ENCODE measurements at regions not wholly inside any gene's neighbourhood (a gene's known extent, or its start where the extent isn't known, plus 50 kb on each side); places are given as distances from the start of the nearest gene placed in this dataset.
"Not testable (repeated sequence)": the region's sequence is repeated elsewhere in the genome, so short reads cannot be mapped to it uniquely, and the experiment has no call there.

GRCh38 chrX:1767026-1767425, 152.2 kb downstream of the ASMT start:
- DNase-seq (ENCODE audit: low read depth in 2 of 3, low spot score in 1 of 3), result no peak

DNA sequence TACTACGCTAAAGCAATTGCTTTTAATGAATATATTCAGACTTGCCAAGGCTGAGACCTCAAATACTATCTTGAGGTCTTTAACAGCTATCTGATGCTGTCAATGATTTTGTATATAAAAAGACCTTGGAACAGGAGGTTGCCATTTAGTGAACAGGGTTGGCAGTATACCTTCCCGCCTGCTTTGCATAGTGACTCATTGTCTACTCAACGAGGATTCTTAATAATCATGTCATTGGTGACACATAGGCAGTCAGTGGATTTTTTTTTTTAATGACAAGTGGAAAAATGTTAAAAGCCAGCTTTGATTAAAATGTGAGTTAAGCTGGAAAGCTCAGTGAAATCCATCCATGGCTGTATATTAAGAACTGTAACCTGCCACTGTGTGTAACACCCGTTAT, 164.0 kb downstream of the ASMT start:
- DNase-seq (ENCODE audit: low read depth in 2 of 3, low spot score in 1 of 3), result no peak

GRCh38 chrX:1779626-1780025, 164.8 kb downstream of the ASMT start:
- no peak for DNase-seq (ENCODE audit: low read depth in 2 of 3, low spot score in 1 of 3)

DNA sequence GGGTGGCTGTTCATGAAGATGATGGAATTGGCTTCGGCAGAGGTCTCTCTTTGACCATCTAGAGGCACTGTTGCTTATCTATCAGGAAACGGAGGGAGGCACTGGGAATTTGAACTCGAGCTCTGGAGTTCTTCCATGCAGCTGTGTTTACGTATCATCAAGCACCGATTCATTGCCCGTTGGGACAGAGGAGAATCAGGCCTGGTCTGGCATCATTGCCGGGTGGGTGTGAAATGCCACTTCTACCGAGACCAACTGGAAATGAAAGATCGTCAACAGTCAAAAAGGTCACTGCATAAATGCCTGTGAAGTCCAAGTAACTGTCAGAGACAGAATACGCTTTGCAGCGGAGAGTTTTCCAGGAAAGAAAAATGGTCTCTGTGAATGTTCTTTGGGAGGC, 166.9 kb downstream of the ASMT start:
- DNase-seq (ENCODE audit: low read depth in 2 of 3, low spot score in 1 of 3), result no peak

DNA sequence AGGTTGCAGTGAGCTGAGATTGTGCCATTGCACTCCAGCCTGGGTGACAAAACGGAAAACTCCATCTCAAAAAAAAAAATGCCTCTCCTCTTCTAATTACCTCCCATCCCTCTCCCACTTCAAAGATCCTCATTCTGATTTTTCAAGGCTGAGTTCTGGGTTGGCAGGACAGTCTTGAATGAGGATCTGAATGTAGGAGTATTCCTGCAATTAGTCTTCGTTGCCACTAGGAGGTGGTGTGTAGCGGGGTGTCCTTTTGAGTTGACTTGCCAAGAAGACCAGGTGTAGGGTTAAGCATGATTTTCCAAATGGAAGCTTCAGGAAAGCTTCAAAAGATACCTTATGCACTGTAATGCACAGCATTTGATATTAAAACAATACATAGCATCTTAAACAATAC, 169.9 kb downstream of the ASMT start:
- DNase-seq (ENCODE audit: low read depth in 2 of 3, low spot score in 1 of 3), result no peak

GRCh38 chrX:1788300-1788911, 173.5 kb downstream of the ASMT start:
- no peak for DNase-seq (ENCODE audit: low read depth in 2 of 3, low spot score in 1 of 3)

- no peak for DNase-seq (ENCODE audit: low read depth in 2 of 3, low spot score in 1 of 3)
Observed at GRCh38 chrX:1792636-1793035, 177.8 kb downstream of the ASMT start.

DNA sequence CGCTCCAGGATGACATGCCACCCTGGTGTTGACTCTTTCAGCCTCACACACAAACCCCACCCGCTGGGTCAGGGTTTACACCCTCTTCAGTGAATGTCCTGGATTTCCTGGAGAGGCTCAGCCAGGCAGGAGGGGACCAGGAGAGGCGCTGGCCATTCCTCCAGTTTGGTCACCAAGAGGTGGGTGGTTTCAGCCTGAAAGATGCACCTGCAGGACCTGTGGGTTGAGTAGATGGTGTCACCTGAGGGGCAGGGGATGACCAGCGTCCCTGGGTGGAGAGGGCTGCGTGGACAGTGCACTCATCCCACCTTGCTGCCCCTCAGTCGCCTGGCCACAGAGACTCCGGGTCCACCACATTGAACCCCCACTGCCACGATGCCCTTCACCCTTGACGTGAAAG, 179.7 kb downstream of the ASMT start:
- DNase-seq (ENCODE audit: low read depth in 2 of 3, low spot score in 1 of 3), result no peak

DNA sequence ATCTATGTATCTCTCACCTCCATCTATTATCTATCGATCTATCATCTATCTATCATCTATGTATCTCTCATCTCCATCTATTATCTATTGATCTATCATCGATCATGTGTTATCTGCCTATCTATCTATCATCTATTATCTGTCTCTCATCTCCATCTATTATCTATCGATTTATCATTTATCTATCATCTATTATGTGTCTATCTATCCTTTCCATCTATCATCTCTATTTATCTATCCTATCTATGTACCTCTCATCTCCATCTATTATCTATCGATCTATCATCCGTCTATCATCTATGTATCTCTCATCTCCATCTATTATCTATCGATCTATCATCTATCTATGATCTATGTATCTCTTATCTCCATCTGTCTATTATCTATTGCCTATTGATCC, 188.1 kb downstream of the ASMT start:
- no peak for DNase-seq (ENCODE audit: low read depth in 2 of 3, low spot score in 1 of 3)

- no peak for DNase-seq (ENCODE audit: low read depth in 2 of 3, low spot score in 1 of 3)
Observed at GRCh38 chrX:1803741-1804140, 188.9 kb downstream of the ASMT start.

DNA sequence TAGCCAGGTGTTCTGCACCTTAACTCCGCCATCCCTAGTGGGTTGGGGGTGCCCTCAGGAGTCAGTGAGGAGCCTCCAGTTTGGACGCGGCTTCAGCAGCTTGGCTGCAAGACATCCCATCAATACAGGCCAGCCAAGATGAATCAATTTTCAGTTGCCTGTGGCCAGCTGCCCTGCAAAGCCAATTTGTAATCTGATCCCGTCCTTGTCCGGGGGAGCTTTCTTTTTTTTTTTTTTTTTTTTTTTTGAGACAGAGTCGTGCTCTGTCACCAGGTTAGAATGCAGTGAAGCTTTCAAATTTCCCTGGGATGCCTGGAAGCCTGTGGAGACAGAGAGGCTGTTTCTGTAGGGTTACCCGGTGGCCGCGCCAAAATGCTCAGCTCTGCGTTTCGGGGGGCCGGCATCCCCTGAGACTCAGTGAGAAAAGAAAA, 192.5 kb downstream of the ASMT start:
- no peak for DNase-seq (ENCODE audit: low read depth in 2 of 3, low spot score in 1 of 3)

GRCh38 chrX:1809581-1809980, 194.7 kb downstream of the ASMT start:
- no peak for DNase-seq (ENCODE audit: low read depth in 2 of 3, low spot score in 1 of 3)

DNA sequence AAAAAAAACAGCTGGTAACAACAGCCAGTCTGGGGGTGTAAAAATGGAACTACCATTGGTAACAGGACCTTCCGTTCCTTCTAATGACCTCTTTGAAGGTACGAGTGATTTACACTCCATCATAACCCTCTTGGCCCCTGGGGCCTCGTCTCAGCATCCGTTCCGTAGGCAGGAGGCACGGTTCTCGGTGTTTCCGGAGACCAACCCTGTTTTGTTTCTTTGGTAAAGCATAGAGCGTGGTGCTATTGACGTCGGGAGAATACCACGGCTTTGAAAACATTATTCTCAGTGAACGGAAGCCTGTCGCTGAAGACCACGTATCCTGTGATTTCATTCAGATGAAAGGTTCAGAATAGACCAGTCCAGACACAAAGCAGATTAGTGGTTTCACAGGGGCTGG, 198.9 kb downstream of the ASMT start:
- DNase-seq (ENCODE audit: low read depth in 2 of 3, low spot score in 1 of 3), result no peak

- no peak for DNase-seq (ENCODE audit: low read depth in 2 of 3, low spot score in 1 of 3)
Observed at GRCh38 chrX:1815456-1816175, 200.8 kb downstream of the ASMT start.

DNA sequence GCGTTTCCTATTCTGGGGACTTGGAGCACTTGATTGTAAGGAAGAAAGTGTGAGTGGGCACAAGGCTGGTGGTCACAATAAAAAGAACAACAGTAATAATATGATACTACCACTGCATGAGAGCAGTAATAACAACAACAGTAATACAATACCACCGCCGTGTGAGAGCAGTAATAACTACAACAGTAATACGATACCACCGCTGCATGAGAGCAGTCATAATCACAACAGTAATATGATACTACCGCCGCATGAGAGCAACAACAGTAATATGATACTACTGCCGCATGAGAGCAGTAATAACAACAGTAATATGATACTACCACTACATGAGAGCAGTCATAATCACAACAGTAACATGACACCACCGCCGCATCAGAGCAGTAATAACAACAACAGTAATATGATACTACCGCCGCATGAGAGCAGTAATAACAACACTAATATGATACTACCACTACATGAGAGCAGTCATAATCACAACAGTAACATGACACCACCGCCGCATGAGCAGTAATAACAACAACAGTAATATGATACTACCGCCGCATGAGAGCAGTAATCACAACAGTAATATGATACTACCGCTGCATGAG, 201.6 kb downstream of the ASMT start:
- not testable (repeated sequence) for DNase-seq (ENCODE audit: low read depth in 2 of 3, low spot score in 1 of 3)

GRCh38 chrX:1821846-1822245, 207.0 kb downstream of the ASMT start:
- DNase-seq (ENCODE audit: low read depth in 2 of 3, low spot score in 1 of 3), result no peak

DNA sequence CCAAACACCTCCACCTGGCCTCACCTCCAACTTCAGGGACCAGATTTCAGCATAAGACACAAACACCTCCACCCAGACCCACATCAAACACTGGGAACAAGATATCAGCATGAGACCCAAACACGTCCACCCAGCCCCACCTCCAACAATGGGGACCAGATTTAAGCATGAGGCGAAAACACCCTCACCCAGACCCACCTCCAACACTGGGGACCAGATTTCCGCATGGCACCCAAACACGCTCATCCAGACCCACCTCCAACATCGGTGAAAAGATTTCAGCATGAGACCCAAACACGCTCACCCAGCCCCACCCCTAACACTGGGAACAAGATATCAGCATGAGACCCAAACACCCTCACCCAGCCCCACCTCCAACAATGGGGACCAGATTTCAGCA, 210.0 kb downstream of the ASMT start:
- DNase-seq (ENCODE audit: low read depth in 2 of 3, low spot score in 1 of 3), result no peak

DNA sequence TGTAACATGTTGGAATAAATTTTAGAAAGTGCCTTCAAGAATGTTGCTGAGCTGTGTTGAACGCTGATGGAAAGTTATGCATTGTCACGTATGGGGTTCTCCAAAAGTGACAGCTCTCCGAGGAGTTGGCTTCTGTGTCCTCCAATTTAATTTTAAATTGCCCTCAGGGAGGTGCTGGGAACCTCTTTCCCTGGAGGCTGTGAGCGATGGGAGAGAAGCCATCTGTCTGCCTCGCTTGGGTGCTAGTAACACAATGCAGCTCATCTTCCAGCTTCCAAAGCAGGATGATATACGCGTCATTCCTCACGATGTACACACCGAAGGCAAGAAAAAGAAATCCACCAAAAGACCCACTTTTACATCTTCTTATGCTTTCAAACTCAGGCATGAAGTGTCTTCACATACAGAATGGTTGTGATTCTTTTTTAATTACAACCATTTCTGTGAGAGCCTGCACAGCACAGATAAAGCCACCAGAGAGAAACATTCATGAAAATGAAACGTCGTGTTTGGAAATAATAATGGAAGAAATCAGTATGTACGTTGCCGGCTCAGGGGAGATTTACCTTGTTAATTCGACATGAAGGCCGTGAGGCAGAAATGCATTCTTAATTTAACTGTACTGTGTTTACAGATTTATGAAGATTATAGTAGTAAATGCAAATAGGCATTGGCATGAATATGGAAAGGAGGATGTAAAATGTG, 218.9 kb downstream of the ASMT start:
- DNase-seq (ENCODE audit: low read depth in 2 of 3, low spot score in 1 of 3), result no peak

GRCh38 chrX:1835056-1835455, 220.2 kb downstream of the ASMT start:
- DNase-seq (ENCODE audit: low read depth in 2 of 3, low spot score in 1 of 3), result no peak

GRCh38 chrX:1836683-1837082, 221.8 kb downstream of the ASMT start:
- no peak for DNase-seq (ENCODE audit: low read depth in 2 of 3, low spot score in 1 of 3)

DNA sequence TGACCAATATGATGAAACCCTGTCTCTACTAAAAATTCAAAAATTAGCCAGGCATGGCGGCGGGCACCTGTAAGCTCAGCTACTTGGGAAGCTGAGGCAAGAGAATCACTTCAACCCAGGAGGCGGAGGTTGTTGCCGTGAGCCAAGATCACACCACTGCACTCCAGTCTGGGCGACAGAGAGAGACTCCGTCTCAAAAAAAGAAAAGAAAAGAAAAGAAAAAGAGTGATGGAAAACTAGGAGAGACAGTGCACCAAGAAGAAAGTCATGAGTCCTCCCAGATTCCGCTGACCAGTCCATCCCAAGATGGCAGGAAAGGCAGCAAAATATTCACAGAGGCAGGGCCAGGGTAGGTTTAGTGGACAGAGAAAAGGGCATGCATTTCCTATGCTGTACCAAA, 226.9 kb downstream of the ASMT start:
- DNase-seq (ENCODE audit: low read depth in 2 of 3, low spot score in 1 of 3), result no peak

GRCh38 chrX:1847000-1847399, 232.1 kb downstream of the ASMT start:
- not testable (repeated sequence) for DNase-seq (ENCODE audit: low read depth in 2 of 3, low spot score in 1 of 3)

All from stimulated activated CD4-positive, alpha-beta T cell treated with anti-CD3 and anti-CD28 coated beads, Interleukin-12 subunit alpha, Interleukin-12 subunit beta, amount 100 ng/mL, for 48 hours (primary cell).